ENCODE measurements at regions not wholly inside any gene's neighbourhood (a gene's known extent, or its start where the extent isn't known, plus 50 kb on each side); places are given as distances from the start of the nearest gene placed in this dataset.

GRCh38 chr2:16226943-16227664 is 286.8 kb downstream of the MYCN start:
- H3K27ac ChIP-seq (ENCODE audit: low read depth in 1 of 2, low read length in 1 of 2) = no peak overlapping the region
- TF ChIP-seq, protein P1, sequence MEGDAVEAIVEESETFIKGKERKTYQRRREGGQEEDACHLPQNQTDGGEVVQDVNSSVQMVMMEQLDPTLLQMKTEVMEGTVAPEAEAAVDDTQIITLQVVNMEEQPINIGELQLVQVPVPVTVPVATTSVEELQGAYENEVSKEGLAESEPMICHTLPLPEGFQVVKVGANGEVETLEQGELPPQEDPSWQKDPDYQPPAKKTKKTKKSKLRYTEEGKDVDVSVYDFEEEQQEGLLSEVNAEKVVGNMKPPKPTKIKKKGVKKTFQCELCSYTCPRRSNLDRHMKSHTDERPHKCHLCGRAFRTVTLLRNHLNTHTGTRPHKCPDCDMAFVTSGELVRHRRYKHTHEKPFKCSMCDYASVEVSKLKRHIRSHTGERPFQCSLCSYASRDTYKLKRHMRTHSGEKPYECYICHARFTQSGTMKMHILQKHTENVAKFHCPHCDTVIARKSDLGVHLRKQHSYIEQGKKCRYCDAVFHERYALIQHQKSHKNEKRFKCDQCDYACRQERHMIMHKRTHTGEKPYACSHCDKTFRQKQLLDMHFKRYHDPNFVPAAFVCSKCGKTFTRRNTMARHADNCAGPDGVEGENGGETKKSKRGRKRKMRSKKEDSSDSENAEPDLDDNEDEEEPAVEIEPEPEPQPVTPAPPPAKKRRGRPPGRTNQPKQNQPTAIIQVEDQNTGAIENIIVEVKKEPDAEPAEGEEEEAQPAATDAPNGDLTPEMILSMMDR (IDR thresholded peaks at IDR 0.05; ENCODE audit: control extremely low read depth, extremely low read depth) = no peak

DNA sequence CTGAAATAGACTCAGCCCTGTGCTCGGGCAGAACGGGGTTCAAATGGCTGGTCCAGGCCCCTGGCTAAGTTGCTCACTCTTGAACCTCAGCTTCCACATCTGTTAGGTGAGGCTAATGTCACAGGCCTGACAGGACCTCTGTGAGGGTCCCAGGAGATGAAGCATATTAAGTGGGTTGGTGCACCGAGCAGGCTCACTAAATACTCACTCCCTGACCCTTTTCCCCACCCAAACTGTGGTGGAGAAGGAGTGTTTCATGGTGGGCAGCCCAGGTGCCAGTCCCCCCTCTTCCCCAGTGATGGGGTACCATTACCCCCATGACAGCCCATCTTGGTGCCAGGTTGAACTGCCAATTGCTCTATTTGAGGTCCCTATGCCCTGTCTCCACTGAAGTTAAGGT is 286.0 kb downstream of the MYCN start:
- H3K9ac ChIP-seq (ENCODE audit: insufficient read depth in 1 of 2, low read length in 2 of 2) = no peak overlapping the region
- H3K9me3 ChIP-seq (ENCODE audit: control insufficient read depth in 4 of 4, insufficient read depth in 3 of 4, low read length in 3 of 4) = peaks cover 0 to 2% (median 0%) of the 10 kb centered on the region in 4 donors
- no peaks in the 10 kb centered on the region for H3K36me3 ChIP-seq (ENCODE audit: control insufficient read depth in 4 of 4, insufficient read depth in 4 of 4, low read length in 4 of 4)
- 78 to 83% methylated on average over 3 of the region's 3 CpGs for WGBS, 2 donors
- H3K4me3 ChIP-seq = no peak overlapping the region
- no peaks in the 10 kb centered on the region for H3K4me1 ChIP-seq (ENCODE audit: control insufficient read depth in 5 of 5, insufficient read depth in 5 of 5, low read length in 5 of 5)
- no peak overlapping the region for H3K27ac ChIP-seq (ENCODE audit: low read depth in 1 of 2, low read length in 1 of 2)
- no peak for ATAC-seq (ENCODE audit: insufficient read depth, low FRiP score)
- peaks cover 0 to 2% (median 0%) of the 10 kb centered on the region in 3 donors for H3K27me3 ChIP-seq (ENCODE audit: control insufficient read depth in 3 of 3, insufficient read depth in 3 of 3, low read length in 2 of 3)
- TF ChIP-seq, protein P1 (IDR thresholded peaks at IDR 0.05; ENCODE audit: control extremely low read depth, extremely low read depth) = no peak
- DNase-seq = no peak

More at GRCh38 chr2:16226943-16227664, 286.8 kb downstream of the MYCN start:
- H3K9me3 ChIP-seq (ENCODE audit: control insufficient read depth in 4 of 4, insufficient read depth in 3 of 4, low read length in 3 of 4) = peaks cover 0 to 2% (median 0%) of the 10 kb centered on the region in 4 donors
- no peaks in the 10 kb centered on the region for H3K36me3 ChIP-seq (ENCODE audit: control insufficient read depth in 4 of 4, insufficient read depth in 4 of 4, low read length in 4 of 4)
- no peak for ATAC-seq (ENCODE audit: insufficient read depth, low FRiP score)
- H3K4me1 ChIP-seq (ENCODE audit: control insufficient read depth in 5 of 5, insufficient read depth in 5 of 5, low read length in 5 of 5) = no peaks in the 10 kb centered on the region
- no peak overlapping the region for H3K9ac ChIP-seq (ENCODE audit: insufficient read depth in 1 of 2, low read length in 2 of 2)
- peaks cover 0 to 2% (median 0%) of the 10 kb centered on the region in 3 donors for H3K27me3 ChIP-seq (ENCODE audit: control insufficient read depth in 3 of 3, insufficient read depth in 3 of 3, low read length in 2 of 3)
- no peak for DNase-seq
- WGBS, 2 donors = 67 to 72% methylated on average over 21 of the region's 21 CpGs
- no peak overlapping the region for H3K4me3 ChIP-seq

- Histone ChIP-seq H3K27me3 (ENCODE audit: control insufficient read depth in 3 of 3, insufficient read depth in 3 of 3, low read length in 2 of 3) (peaks cover 0 to 2% (median 0%) of the 10 kb centered on the region in 3 donors), H3K9ac (ENCODE audit: insufficient read depth in 1 of 2, low read length in 2 of 2) (no peak overlapping the region), H3K4me3 (no peak overlapping the region), H3K36me3 (ENCODE audit: control insufficient read depth in 4 of 4, insufficient read depth in 4 of 4, low read length in 4 of 4) (no peaks in the 10 kb centered on the region), H3K9me3 (ENCODE audit: control insufficient read depth in 4 of 4, insufficient read depth in 3 of 4, low read length in 3 of 4) (peaks cover 0 to 2% (median 0%) of the 10 kb centered on the region in 4 donors), H3K4me1 (ENCODE audit: control insufficient read depth in 5 of 5, insufficient read depth in 5 of 5, low read length in 5 of 5) (no peaks in the 10 kb centered on the region), H3K27ac (ENCODE audit: low read depth in 1 of 2, low read length in 1 of 2) (no peak overlapping the region)
- ATAC-seq (ENCODE audit: insufficient read depth, low FRiP score) (no peak), DNase-seq (no peak)
- TF ChIP-seq, protein P1 (IDR thresholded peaks at IDR 0.05; ENCODE audit: control extremely low read depth, extremely low read depth) = no peak
- WGBS, 2 donors = 92 to 93% methylated on average over 4 of the region's 4 CpGs
These were observed 285.2 kb downstream of the MYCN start for GRCh38 chr2:16225545-16225944.
